ENCODE measurements at regions not wholly inside any gene's neighbourhood (a gene's known extent, or its start where the extent isn't known, plus 50 kb on each side); places are given as distances from the start of the nearest gene placed in this dataset.
"Not testable (repeated sequence)": the region's sequence is repeated elsewhere in the genome, so short reads cannot be mapped to it uniquely, and the experiment has no call there.

GRCh38 chr2:91580043-91580442 is 2888.6 kb downstream of the RPIA start:
- H3K4me1 Mint-ChIP-seq; H3K27ac Mint-ChIP-seq; H3K27me3 Mint-ChIP-seq; H3K9me3 Mint-ChIP-seq; H3K36me3 Mint-ChIP-seq (ENCODE audit: low read depth); intact Hi-C loops (cut with micrococcal nuclease); H3K4me3 Mint-ChIP-seq: not testable (repeated sequence)
- DNase-seq: peak; percentile 37

- H3K4me1 Mint-ChIP-seq; H3K36me3 Mint-ChIP-seq (ENCODE audit: low read depth); DNase-seq; H3K27me3 Mint-ChIP-seq; intact Hi-C loops (cut with micrococcal nuclease); H3K4me3 Mint-ChIP-seq; H3K27ac Mint-ChIP-seq: not testable (repeated sequence)
- peaks cover 17% of the 10 kb centered on the region for H3K9me3 Mint-ChIP-seq
Observed at GRCh38 chr2:91587098-91587497, 2895.6 kb downstream of the RPIA start.

GRCh38 chr2:91587908-91588535 is 2896.5 kb downstream of the RPIA start:
- DNase-seq; H3K27me3 Mint-ChIP-seq; H3K36me3 Mint-ChIP-seq (ENCODE audit: low read depth); H3K4me3 Mint-ChIP-seq; H3K27ac Mint-ChIP-seq; H3K4me1 Mint-ChIP-seq; intact Hi-C loops (cut with micrococcal nuclease): not testable (repeated sequence)
- peaks cover 17% of the 10 kb centered on the region for H3K9me3 Mint-ChIP-seq

GRCh38 chr2:91588782-91589223 is 2897.3 kb downstream of the RPIA start:
- H3K27me3 Mint-ChIP-seq; H3K36me3 Mint-ChIP-seq (ENCODE audit: low read depth); H3K27ac Mint-ChIP-seq; H3K4me3 Mint-ChIP-seq; intact Hi-C loops (cut with micrococcal nuclease); H3K4me1 Mint-ChIP-seq: not testable (repeated sequence)
- H3K9me3 Mint-ChIP-seq: peaks cover 17% of the 10 kb centered on the region
- peak; percentile 45 for DNase-seq

- peak; percentile 55 for DNase-seq
- peaks cover 12% of the 10 kb centered on the region for H3K9me3 Mint-ChIP-seq
- intact Hi-C loops (cut with micrococcal nuclease); H3K4me3 Mint-ChIP-seq; H3K27ac Mint-ChIP-seq; H3K36me3 Mint-ChIP-seq (ENCODE audit: low read depth); H3K27me3 Mint-ChIP-seq; H3K4me1 Mint-ChIP-seq: not testable (repeated sequence)
Observed at GRCh38 chr2:91589454-91590328, 2898.2 kb downstream of the RPIA start.

GRCh38 chr2:91590381-91590780 is 2898.9 kb downstream of the RPIA start:
- intact Hi-C loops (cut with micrococcal nuclease); H3K27me3 Mint-ChIP-seq; H3K9me3 Mint-ChIP-seq; H3K27ac Mint-ChIP-seq; H3K36me3 Mint-ChIP-seq (ENCODE audit: low read depth); H3K4me3 Mint-ChIP-seq; H3K4me1 Mint-ChIP-seq: not testable (repeated sequence)
- peak; percentile 53 for DNase-seq

GRCh38 chr2:91591066-91591465 is 2899.6 kb downstream of the RPIA start:
- intact Hi-C loops (cut with micrococcal nuclease); H3K4me1 Mint-ChIP-seq; H3K9me3 Mint-ChIP-seq; H3K27ac Mint-ChIP-seq; H3K36me3 Mint-ChIP-seq (ENCODE audit: low read depth); H3K4me3 Mint-ChIP-seq; H3K27me3 Mint-ChIP-seq: not testable (repeated sequence)
- peak; percentile 55 for DNase-seq

GRCh38 chr2:91597436-91597835 is 2906.0 kb downstream of the RPIA start:
- H3K4me3 Mint-ChIP-seq; intact Hi-C loops (cut with micrococcal nuclease); H3K36me3 Mint-ChIP-seq (ENCODE audit: low read depth); H3K27me3 Mint-ChIP-seq; H3K9me3 Mint-ChIP-seq; H3K4me1 Mint-ChIP-seq; H3K27ac Mint-ChIP-seq: not testable (repeated sequence)
- peak; percentile 48 for DNase-seq

GRCh38 chr2:91598519-91598918 is 2907.0 kb downstream of the RPIA start:
- intact Hi-C loops (cut with micrococcal nuclease); H3K36me3 Mint-ChIP-seq (ENCODE audit: low read depth); H3K27me3 Mint-ChIP-seq; H3K27ac Mint-ChIP-seq; H3K4me3 Mint-ChIP-seq; H3K4me1 Mint-ChIP-seq; H3K9me3 Mint-ChIP-seq: not testable (repeated sequence)
- DNase-seq: peak; percentile 37

- H3K27me3 Mint-ChIP-seq; intact Hi-C loops (cut with micrococcal nuclease); H3K4me3 Mint-ChIP-seq; H3K4me1 Mint-ChIP-seq; H3K27ac Mint-ChIP-seq; H3K9me3 Mint-ChIP-seq; H3K36me3 Mint-ChIP-seq (ENCODE audit: low read depth): not testable (repeated sequence)
- DNase-seq: peak; percentile 47
Observed at GRCh38 chr2:91599000-91599399, 2907.5 kb downstream of the RPIA start.

GRCh38 chr2:91602860-91603259 is 2911.4 kb downstream of the RPIA start:
- H3K9me3 Mint-ChIP-seq; intact Hi-C loops (cut with micrococcal nuclease); H3K4me1 Mint-ChIP-seq; H3K4me3 Mint-ChIP-seq; H3K27me3 Mint-ChIP-seq; H3K27ac Mint-ChIP-seq; H3K36me3 Mint-ChIP-seq (ENCODE audit: low read depth): not testable (repeated sequence)
- DNase-seq: peak; percentile 52

- intact Hi-C loops (cut with micrococcal nuclease); H3K4me3 Mint-ChIP-seq: not testable (repeated sequence)
Observed at GRCh38 chr2:91603996-91604395, 2912.5 kb downstream of the RPIA start.

GRCh38 chr2:91604629-91605028 is 2913.2 kb downstream of the RPIA start:
- intact Hi-C loops (cut with micrococcal nuclease); H3K4me3 Mint-ChIP-seq; H3K9me3 Mint-ChIP-seq; H3K4me1 Mint-ChIP-seq; H3K27me3 Mint-ChIP-seq; H3K27ac Mint-ChIP-seq; H3K36me3 Mint-ChIP-seq (ENCODE audit: low read depth): not testable (repeated sequence)
- peak; percentile 40 for DNase-seq

More at GRCh38 chr2:91603996-91604395, 2912.5 kb downstream of the RPIA start:
- not testable (repeated sequence) for H3K9me3 Mint-ChIP-seq; H3K4me1 Mint-ChIP-seq; H3K36me3 Mint-ChIP-seq (ENCODE audit: low read depth); H3K27ac Mint-ChIP-seq; H3K27me3 Mint-ChIP-seq; DNase-seq

GRCh38 chr2:91623739-91624138 is 2932.3 kb downstream of the RPIA start:
- H3K4me1 Mint-ChIP-seq; H3K36me3 Mint-ChIP-seq (ENCODE audit: low read depth); intact Hi-C loops (cut with micrococcal nuclease); H3K4me3 Mint-ChIP-seq; H3K9me3 Mint-ChIP-seq; H3K27me3 Mint-ChIP-seq; DNase-seq; H3K27ac Mint-ChIP-seq: not testable (repeated sequence)

- H3K27ac Mint-ChIP-seq; H3K4me1 Mint-ChIP-seq; H3K9me3 Mint-ChIP-seq; intact Hi-C loops (cut with micrococcal nuclease); H3K4me3 Mint-ChIP-seq; H3K36me3 Mint-ChIP-seq (ENCODE audit: low read depth); DNase-seq; H3K27me3 Mint-ChIP-seq: not testable (repeated sequence)
Observed at GRCh38 chr2:91628471-91628870, 2937.0 kb downstream of the RPIA start.

All from activated CD4-positive, alpha-beta T cell treated with anti-CD3 and anti-CD28 coated beads, Interleukin-2, amount 10 ng/mL, durations not matched to agents 24 days and 14 days (primary cell).